SK-N-SH treated with all-trans-retinoic acid at 6 μM for 48 hours (cell line): ENCODE measurements at regions not wholly inside any gene's neighbourhood (a gene's known extent, or its start where the extent isn't known, plus 50 kb on each side); places are given as distances from the start of the nearest gene placed in this dataset.

Experiments used
- ARNTL ChIP-seq: fragments of 450-650 bp; formaldehyde crosslinking; IDR thresholded peaks from 2 replicates; pipeline ENCODE4 v1.5.0; 2020; ENCODE audit warnings: low read depth, mild to moderate bottlenecking, moderate library complexity, borderline replicate concordance
- GLIS3 ChIP-seq: fragments of 250-450 bp; sonication (Bioruptor Pico); IDR thresholded peaks from 2 replicates; pipeline ENCODE4 v1.5.0; 2020; ENCODE audit warnings: mild to moderate bottlenecking, moderate library complexity
- RARB ChIP-seq: fragments of 250-450 bp; sonication (Bioruptor Pico); IDR thresholded peaks from 2 replicates; pipeline ENCODE4 v1.8.0; 2021; ENCODE audit warnings: mild to moderate bottlenecking, moderate library complexity
- ZFP3 ChIP-seq: fragments of 250-450 bp; sonication (Bioruptor Pico); IDR thresholded peaks from 2 replicates; pipeline ENCODE4 v1.5.0; 2020; ENCODE audit warnings: mild to moderate bottlenecking, moderate library complexity
- ZFP30 ChIP-seq: fragments of 450-650 bp; formaldehyde crosslinking; IDR thresholded peaks from 2 replicates; pipeline ENCODE4 v1.5.0; 2022; ENCODE audit warnings: mild to moderate bottlenecking, moderate library complexity
- ZNF70 ChIP-seq: fragments of 450-650 bp; formaldehyde crosslinking; IDR thresholded peaks from 2 replicates; pipeline ENCODE4 v1.5.0; 2020; ENCODE audit warnings: mild to moderate bottlenecking, moderate library complexity

- no peak for TF ChIP-seq ARNTL (CRISPR knock-in tag)
- TF ChIP-seq ZFP3 (CRISPR knock-in tag), result no peak
- TF ChIP-seq RARB (CRISPR knock-in tag), result no peak
- no peak for TF ChIP-seq ZFP30 (CRISPR knock-in tag)
- no peak for TF ChIP-seq ZNF70 (CRISPR knock-in tag)
- TF ChIP-seq GLIS3 (CRISPR knock-in tag), result no peak
Measured at GRCh38 chr6:121549736-121550135, 114.3 kb downstream of the GJA1 start.
